K562 (cell line): ENCODE measurements at regions not wholly inside any gene's neighbourhood (a gene's known extent, or its start where the extent isn't known, plus 50 kb on each side); places are given as distances from the start of the nearest gene placed in this dataset.

Source experiments
- ATAC-seq: fragments of 200-7000 bp; cut with Tn5 transposase; 3 replicates; pipeline ENCODE4 v1.9.1; 2020; ENCODE audit warnings: moderate library complexity
- BruUV-seq: library from RNA; stranded (reverse); fragments of 400-500 nt; replicated peaks from 2 replicates; lab custom pipeline; 2021; lab: Mats Ljungman, UMichigan
- CTCF ChIA-PET: fragments of 300-600 bp; formaldehyde crosslinking; extraction: SDS; loops from one replicate; lab custom pipeline; 2021; ENCODE audit warnings: low intra/inter-chr PET ratio; lab: Yijun Ruan, JAX
- POLR2A ChIA-PET: fragments of 300-600, 350-650 bp; sonication (Branson Sonifier 250); formaldehyde crosslinking; extraction: SDS; loops from one replicate; lab custom pipeline; 2021; ENCODE audit warnings: antibody characterized with exemption, inconsistent platforms; lab: Yijun Ruan, JAX
- DNase-seq, 4 experiments: peaks; one replicate each; pipeline versions ENCODE4 v3.0.0 to v3.0.0-alpha.2; 2011 to 2018; ENCODE audit warnings: low spot score in 3 of 4, mixed read lengths in 3 of 4; ENCODE audit errors: extremely low read depth in 1 of 4
- FAIRE-seq: peaks from 2 replicates; lab custom pipeline; 2011; peaks lifted over from hg19 to GRCh38; lab: Jason Lieb, UNC
- H2AFZ ChIP-seq: 2 replicates; pipeline ENCODE4 v1.6.0; 2011; ENCODE audit warnings: low read depth, low read length, control low read depth, inconsistent platforms
- H3K27ac ChIP-seq: fragments of 200-600 bp; 3 replicates; pipeline ENCODE4 v1.8.0; 2011; ENCODE audit warnings: low read depth, mild to moderate bottlenecking, control low read depth, inconsistent platforms, low read length, moderate library complexity, mixed read lengths; ENCODE audit errors: extremely low read depth
- H3K27me3 ChIP-seq, 2 experiments: fragments of 300-600 bp in 1 of 2; 2 replicates in 1 of 2; 3 replicates in 1 of 2; pipeline versions ENCODE4 v1.6.0 to v1.8.0; 2011; ENCODE audit warnings: inconsistent platforms in 2 of 2, low read length in 2 of 2, mild to moderate bottlenecking in 1 of 2, mixed read lengths in 1 of 2, moderate library complexity in 1 of 2; ENCODE audit not compliant: control insufficient read depth in 2 of 2, insufficient read depth in 2 of 2
- H3K36me3 ChIP-seq: fragments of 300-600 bp; 3 replicates; pipeline ENCODE4 v1.8.0; 2011; ENCODE audit warnings: mild to moderate bottlenecking, low read length, inconsistent platforms; ENCODE audit not compliant: control insufficient read depth, insufficient read depth
- H3K4me1 ChIP-seq, 2 experiments: fragments of 200-600 bp in 1 of 2; replicated peaks in 1 of 2; 2 replicates in 1 of 2; 3 replicates in 1 of 2; pipeline versions ENCODE4 v1.5.1 to v1.8.0; 2011; ENCODE audit warnings: inconsistent platforms in 2 of 2, low read length in 2 of 2, mild to moderate bottlenecking in 1 of 2, mixed read lengths in 1 of 2, moderate library complexity in 1 of 2; ENCODE audit not compliant: control insufficient read depth in 2 of 2, insufficient read depth in 2 of 2
- H3K4me2 ChIP-seq: 2 replicates; pipeline ENCODE4 v1.6.1; 2011; ENCODE audit warnings: low read length, control low read depth, inconsistent platforms, mixed read lengths; ENCODE audit not compliant: insufficient read depth
- H3K4me3 ChIP-seq: fragments of 200-600 bp; sonication (generic), shearing (Covaris generic); 2 replicates; pipeline ENCODE4 v1.5.1; 2016; ENCODE audit warnings: control low read depth, inconsistent platforms
- H3K79me2 ChIP-seq: fragments of 200-600 bp; 3 replicates; pipeline ENCODE4 v1.8.0; 2011; ENCODE audit warnings: low read length, inconsistent platforms; ENCODE audit not compliant: control insufficient read depth, insufficient read depth
- H3K9ac ChIP-seq, 2 experiments: 2 replicates each; pipeline versions ENCODE4 v1.6.0 to v1.6.1; 2011; ENCODE audit warnings: low read depth in 2 of 2, low read length in 2 of 2, control low read depth in 1 of 2, inconsistent platforms in 1 of 2, mild to moderate bottlenecking in 1 of 2, mixed read lengths in 1 of 2; ENCODE audit not compliant: insufficient read depth in 1 of 2
- H3K9me1 ChIP-seq: one replicate; pipeline ENCODE4 v1.6.0; 2011; ENCODE audit warnings: inconsistent platforms, mild to moderate bottlenecking, low read length, moderate library complexity; ENCODE audit not compliant: control insufficient read depth, insufficient read depth
- H3K9me3 ChIP-seq: replicated peaks from 2 replicates; pipeline ENCODE4 v1.5.1; 2011; ENCODE audit warnings: low read depth, low read length, inconsistent platforms; ENCODE audit not compliant: control insufficient read depth, insufficient read depth
- H4K20me1 ChIP-seq: replicated peaks from 2 replicates; pipeline ENCODE4 v1.6.1; 2011; ENCODE audit warnings: low read length, inconsistent platforms, mixed read lengths; ENCODE audit not compliant: control insufficient read depth, insufficient read depth
- CREB3 ChIP-seq: fragments of 450-650 bp; conservative IDR thresholded peaks from 2 replicates; pipeline ENCODE4 v1.6.1; 2016; ENCODE audit warnings: missing genetic modification characterization, low read depth, mild to moderate bottlenecking, missing compliant biosample characterization, moderate library complexity
- CTCF ChIP-seq, 3 experiments: IDR thresholded peaks in 2 of 3; conservative IDR thresholded peaks in 1 of 3; 2 replicates each; pipeline ENCODE4 v1.5.1; 2011 to 2012; ENCODE audit warnings: low read length in 3 of 3, mild to moderate bottlenecking in 3 of 3, control low read depth in 2 of 3, improper control_type of control experiment in 1 of 3, inconsistent platforms in 1 of 3, low read depth in 1 of 3, mixed read lengths in 1 of 3, moderate library complexity in 1 of 3; ENCODE audit not compliant: insufficient read depth in 2 of 3
- DDX20 ChIP-seq: fragments of 450-650 bp; IDR thresholded peaks from 2 replicates; pipeline ENCODE4 v1.6.1; 2016; ENCODE audit warnings: missing genetic modification characterization, low read depth, mild to moderate bottlenecking, missing compliant biosample characterization, moderate library complexity
- HLTF ChIP-seq: fragments of 450-650 bp; IDR thresholded peaks from 2 replicates; pipeline ENCODE4 v1.6.1; 2016
- IRF9 ChIP-seq: fragments of 450-650 bp; IDR thresholded peaks from 2 replicates; pipeline ENCODE4 v1.6.1; 2016; ENCODE audit warnings: missing biosample characterization, missing genetic modification characterization
- MTF1 ChIP-seq: fragments of 250-450 bp; sonication (Bioruptor Pico); IDR thresholded peaks from 2 replicates; pipeline ENCODE4 v1.9.0; 2021; ENCODE audit warnings: moderate library complexity, mild to moderate bottlenecking, inconsistent platforms, borderline replicate concordance
- NR4A1 ChIP-seq, 2 experiments: fragments of 250-450 bp in 1 of 2; fragments of 450-650 bp in 1 of 2; sonication (Bioruptor Pico) in 1 of 2; IDR thresholded peaks; 2 replicates each; pipeline versions ENCODE4 v1.4.0 to v1.6.1; 2016 to 2020; ENCODE audit warnings: mild to moderate bottlenecking in 2 of 2, missing compliant biosample characterization in 1 of 2, missing genetic modification characterization in 1 of 2, moderate library complexity in 1 of 2
- ZC3H8 ChIP-seq: fragments of 450-650 bp; IDR thresholded peaks from 2 replicates; pipeline ENCODE4 v1.6.1; 2017
- ZKSCAN8 ChIP-seq: fragments of 200-800 bp; sonication (Bioruptor generic); IDR thresholded peaks from 2 replicates; pipeline ENCODE4 v1.6.1; 2016; ENCODE audit warnings: missing genetic modification characterization, missing compliant biosample characterization
- ZNF184 ChIP-seq: sonication (generic); formaldehyde crosslinking; IDR thresholded peaks from 2 replicates; pipeline ENCODE4 v1.5.0; 2020; ENCODE audit warnings: missing genetic modification reagents
- WGBS: fragments of 100-300 bp; shearing (Covaris generic); methylation state at CpG from one replicate; pipeline ENCODE4 v1.1.6; 2016; ENCODE audit warnings: low coverage, mixed read lengths; ENCODE audit not compliant: insufficient coverage; ENCODE audit errors: missing lambda C conversion rate; 5-methylcytosine and 5-hydroxymethylcytosine counted together
- in situ Hi-C: fragments of 300-500 bp; cut with MboI; formaldehyde crosslinking; loops from 4 replicates; pipeline ENCODE4 v1.15.0; 2018; ENCODE audit warnings: inconsistent platforms, mixed read lengths
- intact Hi-C: fragments of 100-400 bp; cut with micrococcal nuclease; formaldehyde crosslinking; loops from 2 replicates; pipeline ENCODE4 v1.14.2; 2022

- WGBS, result 0% methylated on average over 1 of the region's 1 CpG
- Histone ChIP-seq H4K20me1 (no peaks in the 10 kb centered on the region), H3K9ac (no peak overlapping the region), H3K36me3 (no peaks in the 10 kb centered on the region), H3K27ac (no peak overlapping the region)
- in situ Hi-C loops, result no loop called here
- BruUV-seq, result no TSS peak
- TF ChIP-seq ZKSCAN8 (CRISPR knock-in tag), result no peak
- no peak for TF ChIP-seq CREB3 (tag)
- TF ChIP-seq, all 486 proteins: peak for 0
- no peaks in the 10 kb centered on the region for H3K9me3 ChIP-seq
- H3K4me3 ChIP-seq, result no peak overlapping the region
- no peaks in the 10 kb centered on the region for H3K27me3 ChIP-seq
- H2AFZ ChIP-seq, result no peak overlapping the region
- POLR2A ChIA-PET, result interaction anchor here (0.8 kb wide), 1 partner anchor 27 kb away, joined by 3 read pairs; no protein-coding TSS in a partner anchor
- CTCF ChIA-PET, result no interaction called here
- DNase-seq (no peak), FAIRE-seq (no peak), ATAC-seq (no peak)
- no peaks in the 10 kb centered on the region for H3K9me1 ChIP-seq
- H3K4me1 ChIP-seq, result no peaks in the 10 kb centered on the region
- no peaks in the 10 kb centered on the region for H3K79me2 ChIP-seq
- intact Hi-C loops, result no loop called here
- H3K4me2 ChIP-seq, result no peak overlapping the region
These were observed 108.8 kb downstream of the ADAMTS1 start for GRCh38 chr21:26736449-26736848.

GRCh38 chr21:26732432-26733221 is 112.6 kb downstream of the ADAMTS1 start:
- Histone ChIP-seq H3K4me3 (no peak overlapping the region), H2AFZ (no peak overlapping the region), H3K4me1 (no peaks in the 10 kb centered on the region), H3K9me1 (no peaks in the 10 kb centered on the region), H3K9me3 (no peaks in the 10 kb centered on the region), H3K36me3 (no peaks in the 10 kb centered on the region), H3K79me2 (no peaks in the 10 kb centered on the region), H3K9ac (no peak overlapping the region), H3K27me3 (no peaks in the 10 kb centered on the region), H4K20me1 (no peaks in the 10 kb centered on the region), H3K27ac (no peak overlapping the region), H3K4me2 (no peak overlapping the region)
- CTCF ChIA-PET, result no interaction called here
- peak in 1 of 4 experiments; percentile 12 for DNase-seq
- POLR2A ChIA-PET, result no interaction called here
- no TSS peak for BruUV-seq
- WGBS, result 2% methylated on average over 10 of the region's 10 CpGs
- no peak for ATAC-seq
- no peak for FAIRE-seq
- intact Hi-C loops, result no loop called here
- in situ Hi-C loops, result no loop called here
- TF ChIP-seq DDX20 (tag) (no peak), CTCF (IDR thresholded peaks at IDR 0.05 in 2 of 3, conservative IDR thresholded peaks at IDR 0.05 in 1 of 3; ENCODE audit: insufficient read depth in 2 of 3, low read depth in 1 of 3, low read length in 3 of 3) (peak in 2 of 3 experiments; percentile 37 to 38; a peak in 3 of 6 replicates), HLTF (no peak), IRF9 (no peak), MTF1 (no peak), NR4A1 (CRISPR knock-in tag; IDR thresholded peaks at IDR 0.05) (no peak), NR4A1 (tag; IDR thresholded peaks at IDR 0.05) (no peak), ZC3H8 (no peak), ZNF184 (CRISPR knock-in tag) (no peak)
